GM12878 (cell line): ENCODE measurements at regions not wholly inside any gene's neighbourhood (a gene's known extent, or its start where the extent isn't known, plus 50 kb on each side); places are given as distances from the start of the nearest gene placed in this dataset.

Experiments
- ATAC-seq: fragments of 200-7000 bp; cut with Tn5 transposase; 3 replicates; pipeline ENCODE4 v1.9.1; 2020; ENCODE audit warnings: mild to moderate bottlenecking, moderate library complexity
- BruUV-seq: library from RNA; stranded (reverse); fragments of 400-500 nt; replicated peaks from 2 replicates; lab custom pipeline; 2021; lab: Mats Ljungman, UMichigan
- CTCF ChIA-PET: fragments of 300-600 bp; sonication (Branson Sonifier 250); formaldehyde crosslinking; extraction: SDS; loops from one replicate; lab custom pipeline; 2021; ENCODE audit warnings: inconsistent platforms; lab: Yijun Ruan, JAX
- POLR2A ChIA-PET: fragments of 350-600 bp; formaldehyde crosslinking; extraction: SDS; loops from one replicate; lab custom pipeline; 2021; ENCODE audit warnings: inconsistent platforms; lab: Charles Lee
- RAD21 ChIA-PET: fragments of 300-600 bp; sonication (Branson Sonifier 250); formaldehyde crosslinking; loops from one replicate; lab custom pipeline; 2023; ENCODE audit warnings: antibody characterized with exemption; ENCODE audit not compliant: unreplicated experiment; lab: Charles Lee
- SMC1A ChIA-PET: fragments of 300-600 bp; sonication (Branson Sonifier 250); formaldehyde crosslinking; loops from one replicate; lab custom pipeline; 2023; ENCODE audit not compliant: unreplicated experiment, uncharacterized antibody; lab: Charles Lee
- DNase-seq: peaks from one replicate; pipeline ENCODE4 v3.0.0-alpha.2; 2011; ENCODE audit warnings: low read depth, low spot score
- FAIRE-seq: peaks from 3 replicates; lab custom pipeline; 2011; peaks lifted over from hg19 to GRCh38; lab: Jason Lieb, UNC
- H2AFZ ChIP-seq: 2 replicates; pipeline ENCODE4 v1.6.0; 2011; ENCODE audit warnings: low read depth, low read length, control low read depth; ENCODE audit not compliant: control insufficient read depth
- H3K27ac ChIP-seq: 2 replicates; pipeline ENCODE4 v1.5.1; 2011; ENCODE audit warnings: control low read depth; ENCODE audit not compliant: control insufficient read depth, insufficient read depth
- H3K27me3 ChIP-seq, 2 experiments: replicated peaks in 1 of 2; 2 replicates each; pipeline versions ENCODE4 v1.6.0 to v1.6.1; 2011; ENCODE audit warnings: low read length in 1 of 2; ENCODE audit not compliant: control insufficient read depth in 2 of 2, insufficient read depth in 2 of 2
- H3K36me3 ChIP-seq, 2 experiments: 2 replicates each; pipeline ENCODE4 v1.5.1; 2011; ENCODE audit warnings: low read length in 1 of 2; ENCODE audit not compliant: control insufficient read depth in 2 of 2, insufficient read depth in 2 of 2
- H3K4me1 ChIP-seq: 2 replicates; pipeline ENCODE4 v1.6.1; 2011; ENCODE audit warnings: mild to moderate bottlenecking, low read length, moderate library complexity, mixed read lengths; ENCODE audit not compliant: control insufficient read depth, insufficient read depth
- H3K4me2 ChIP-seq: 2 replicates; pipeline ENCODE4 v1.6.0; 2011; ENCODE audit warnings: control low read depth; ENCODE audit not compliant: control insufficient read depth, insufficient read depth
- H3K4me3 ChIP-seq: fragments of 200-600 bp; sonication (generic); 2 replicates; pipeline ENCODE4 v1.5.1; 2016
- H3K79me2 ChIP-seq: 2 replicates; pipeline ENCODE4 v1.6.0; 2011; ENCODE audit warnings: low read length; ENCODE audit not compliant: control insufficient read depth, insufficient read depth
- H3K9ac ChIP-seq: 2 replicates; pipeline ENCODE4 v1.8.0; 2011; ENCODE audit warnings: low read length, control low read depth, mixed read lengths; ENCODE audit not compliant: control insufficient read depth, insufficient read depth
- H3K9me3 ChIP-seq: replicated peaks from 3 replicates; pipeline ENCODE4 v1.5.1; 2011; ENCODE audit warnings: mild to moderate bottlenecking, low read length; ENCODE audit not compliant: control insufficient read depth, insufficient read depth
- H4K20me1 ChIP-seq: 2 replicates; pipeline ENCODE4 v1.6.0; 2011; ENCODE audit not compliant: control insufficient read depth, insufficient read depth
- BCL3 ChIP-seq: IDR thresholded peaks from 2 replicates; pipeline ENCODE4 v1.6.1; 2011; ENCODE audit warnings: borderline replicate concordance, low read depth, mild to moderate bottlenecking, moderate library complexity, low read length; ENCODE audit not compliant: insufficient read depth, poor library complexity, severe bottlenecking
- ETV6 ChIP-seq, 2 experiments: fragments of 450-650 bp in 1 of 2; IDR thresholded peaks in 1 of 2; conservative IDR thresholded peaks in 1 of 2; 2 replicates each; pipeline ENCODE4 v1.6.1; 2014; ENCODE audit warnings: antibody characterized with exemption in 1 of 2, borderline replicate concordance in 1 of 2, low read depth in 1 of 2, mild to moderate bottlenecking in 1 of 2, moderate library complexity in 1 of 2
- IKZF2 ChIP-seq, 2 experiments: fragments of 450-650 bp; IDR thresholded peaks; 2 replicates each; pipeline ENCODE4 v1.6.1; 2017; ENCODE audit warnings: mild to moderate bottlenecking in 2 of 2, moderate library complexity in 2 of 2
- MYB ChIP-seq: fragments of 150-350 bp; IDR thresholded peaks from 2 replicates; pipeline ENCODE4 v1.6.1; 2014; ENCODE audit warnings: mild to moderate bottlenecking, low read depth, low read length, borderline replicate concordance
- NFIC ChIP-seq: IDR thresholded peaks from 2 replicates; pipeline ENCODE4 v1.6.1; 2012; ENCODE audit warnings: low read depth, mild to moderate bottlenecking, inconsistent platforms, low read length, moderate library complexity
- NRF1 ChIP-seq: conservative IDR thresholded peaks from 2 replicates; pipeline ENCODE4 v1.6.1; 2011; ENCODE audit warnings: mild to moderate bottlenecking, low read depth, low read length, improper control_type of control experiment
- PBX3 ChIP-seq: IDR thresholded peaks from 2 replicates; pipeline ENCODE4 v1.6.1; 2011; ENCODE audit warnings: mild to moderate bottlenecking, low read depth, low read length, moderate library complexity; ENCODE audit not compliant: insufficient replicate concordance
- POU2F2 ChIP-seq: IDR thresholded peaks from 3 replicates; pipeline ENCODE4 v1.6.1; 2011; ENCODE audit warnings: low read depth, mild to moderate bottlenecking, low read length, borderline replicate concordance
- WGBS: methylation state at CpG from one replicate; pipeline ENCODE4 v1.1.6; 2016; ENCODE audit warnings: low lambda C conversion rate; ENCODE audit not compliant: insufficient replicate concordance, insufficient coverage; ENCODE audit errors: missing lambda C conversion rate; 5-methylcytosine and 5-hydroxymethylcytosine counted together
- in situ Hi-C: fragments of 300-500 bp; cut with MboI; formaldehyde crosslinking; loops from 9 replicates; pipeline ENCODE4 v1.14.3; 2018; ENCODE audit warnings: mixed read lengths
- intact Hi-C: fragments of 100-400 bp; cut with micrococcal nuclease; formaldehyde crosslinking; loops from one replicate; pipeline ENCODE4 v1.14.2; 2022; ENCODE audit not compliant: unreplicated experiment

GRCh38 chr18:77377813-77378212 is 128.2 kb downstream of the GALR1 start:
- Histone ChIP-seq H2AFZ (no peak overlapping the region), H3K9ac (no peak overlapping the region), H3K27ac (no peak overlapping the region), H3K4me2 (no peak overlapping the region), H3K4me1 (no peaks in the 10 kb centered on the region), H3K9me3 (no peaks in the 10 kb centered on the region), H3K4me3 (no peak overlapping the region), H3K36me3 (no peaks in the 10 kb centered on the region), H3K79me2 (no peaks in the 10 kb centered on the region), H4K20me1 (no peaks in the 10 kb centered on the region), H3K27me3 (no peaks in the 10 kb centered on the region; a peak in 1 of 4 replicates)
- FAIRE-seq: no peak
- in situ Hi-C loops: no loop called here
- POLR2A ChIA-PET: no interaction called here
- DNase-seq: no peak
- ATAC-seq: no peak
- RAD21 ChIA-PET: no interaction called here
- intact Hi-C loops: no loop called here
- SMC1A ChIA-PET: no interaction called here
- no TSS peak for BruUV-seq
- CTCF ChIA-PET: interaction anchor here (0.7 kb wide), 1 partner anchor 447 kb away, joined by 4 read pairs; no protein-coding TSS in a partner anchor
- 37% methylated on average over 6 of the region's 6 CpGs for WGBS
- no peak for TF ChIP-seq ETV6 (conservative IDR thresholded peaks at IDR 0.05 in 1 of 2, IDR thresholded peaks at IDR 0.05 in 1 of 2; ENCODE audit: borderline replicate concordance in 1 of 2, low read depth in 1 of 2)
- no peak for TF ChIP-seq NFIC
- no peak for TF ChIP-seq BCL3
- TF ChIP-seq PBX3: no peak
- no peak for TF ChIP-seq MYB
- TF ChIP-seq NRF1: no peak
- TF ChIP-seq IKZF2 (IDR thresholded peaks at IDR 0.05): no peak
- TF ChIP-seq POU2F2: no peak
